Right lobe of liver (tissue), 4 donors: ENCODE measurements at regions not wholly inside any gene's neighbourhood (a gene's known extent, or its start where the extent isn't known, plus 50 kb on each side); places are given as distances from the start of the nearest gene placed in this dataset.

Experiments used
- POLR2A ChIP-seq: fragments of 450-650 bp; IDR thresholded peaks from one replicate; pipeline ENCODE4 v1.6.1; 2017; ENCODE audit warnings: antibody characterized with exemption, mild to moderate bottlenecking
- TF ChIP-seq, protein P1 (sequence below), 4 donors: fragments of 200-600 bp in 3 of 4; fragments of 450-650 bp in 1 of 4; IDR thresholded peaks; one replicate each; pipeline versions ENCODE4 v1.5.1 to v1.8.0; 2016 to 2022; ENCODE audit warnings: antibody characterized with exemption in 4 of 4, mild to moderate bottlenecking in 2 of 4
- donor health status: DM: no; HTN: no; CAD: no.
- donor health status: DM: no; HTN: no; CAD: no.
- donor health status: DM: no; HTN: yes; CAD: no.

DNA sequence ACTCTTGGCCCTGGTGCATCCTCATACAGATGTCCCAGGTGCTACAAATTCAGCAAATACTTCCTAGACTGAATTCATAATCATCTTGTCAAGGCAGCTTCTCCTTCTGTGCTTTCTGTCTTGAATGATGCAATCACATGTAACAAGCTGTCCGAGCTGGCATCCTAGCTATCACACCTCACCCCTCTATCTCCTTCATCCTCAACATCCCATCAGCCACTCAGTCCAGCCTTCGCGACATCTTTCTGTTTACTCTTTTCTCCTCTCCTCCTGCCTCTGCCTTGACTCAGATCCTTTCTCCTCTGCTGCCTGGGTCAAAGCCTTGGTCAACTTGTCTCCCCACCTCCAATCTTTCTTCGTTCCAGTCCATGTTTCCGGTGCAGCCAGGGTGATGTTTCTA is 240.4 kb upstream of the CELF2 start:
- TF ChIP-seq, protein P1, sequence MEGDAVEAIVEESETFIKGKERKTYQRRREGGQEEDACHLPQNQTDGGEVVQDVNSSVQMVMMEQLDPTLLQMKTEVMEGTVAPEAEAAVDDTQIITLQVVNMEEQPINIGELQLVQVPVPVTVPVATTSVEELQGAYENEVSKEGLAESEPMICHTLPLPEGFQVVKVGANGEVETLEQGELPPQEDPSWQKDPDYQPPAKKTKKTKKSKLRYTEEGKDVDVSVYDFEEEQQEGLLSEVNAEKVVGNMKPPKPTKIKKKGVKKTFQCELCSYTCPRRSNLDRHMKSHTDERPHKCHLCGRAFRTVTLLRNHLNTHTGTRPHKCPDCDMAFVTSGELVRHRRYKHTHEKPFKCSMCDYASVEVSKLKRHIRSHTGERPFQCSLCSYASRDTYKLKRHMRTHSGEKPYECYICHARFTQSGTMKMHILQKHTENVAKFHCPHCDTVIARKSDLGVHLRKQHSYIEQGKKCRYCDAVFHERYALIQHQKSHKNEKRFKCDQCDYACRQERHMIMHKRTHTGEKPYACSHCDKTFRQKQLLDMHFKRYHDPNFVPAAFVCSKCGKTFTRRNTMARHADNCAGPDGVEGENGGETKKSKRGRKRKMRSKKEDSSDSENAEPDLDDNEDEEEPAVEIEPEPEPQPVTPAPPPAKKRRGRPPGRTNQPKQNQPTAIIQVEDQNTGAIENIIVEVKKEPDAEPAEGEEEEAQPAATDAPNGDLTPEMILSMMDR (IDR thresholded peaks at IDR 0.05) = no peak
- TF ChIP-seq POLR2A = no peak
